Gastrocnemius medialis (tissue), 4 donors: ENCODE measurements at regions not wholly inside any gene's neighbourhood (a gene's known extent, or its start where the extent isn't known, plus 50 kb on each side); places are given as distances from the start of the nearest gene placed in this dataset.

Experiments used
- CTCF ChIP-seq, 5 experiments: fragments of 450-650 bp in 3 of 5; fragments of 200-600 bp in 2 of 5; sonication (generic) in 2 of 5; IDR thresholded peaks in 4 of 5; conservative IDR thresholded peaks in 1 of 5; 1 replicate in 4 of 5; 2 replicates in 1 of 5; pipeline ENCODE4 v1.5.1; 2016 to 2019; ENCODE audit warnings: antibody characterized with exemption in 5 of 5, mild to moderate bottlenecking in 3 of 5, moderate library complexity in 3 of 5
- POLR2A ChIP-seq, 2 donors: fragments of 450-650 bp; IDR thresholded peaks; one replicate each; pipeline ENCODE4 v1.6.1; 2017; ENCODE audit warnings: antibody characterized with exemption in 2 of 2, mild to moderate bottlenecking in 2 of 2, moderate library complexity in 2 of 2

- TF ChIP-seq CTCF (IDR thresholded peaks at IDR 0.05 in 4 of 5, conservative IDR thresholded peaks at IDR 0.05 in 1 of 5) (no peak), POLR2A (IDR thresholded peaks at IDR 0.05) (no peak)
These were observed 986.3 kb downstream of the STIM2 start for GRCh38 chr4:27846951-27847350.
